HEK293 (cell line): ENCODE measurements at regions not wholly inside any gene's neighbourhood (a gene's known extent, or its start where the extent isn't known, plus 50 kb on each side); places are given as distances from the start of the nearest gene placed in this dataset.

Experiments
- CTCF ChIA-PET: fragments of 350-600 bp; formaldehyde crosslinking; extraction: SDS; loops from one replicate; lab custom pipeline; 2021; ENCODE audit warnings: antibody characterized with exemption; lab: Yijun Ruan, JAX
- POLR2A ChIA-PET: fragments of 300-600 bp; formaldehyde crosslinking; extraction: SDS; loops from one replicate; lab custom pipeline; 2020; ENCODE audit warnings: antibody characterized with exemption, inconsistent platforms; lab: Yijun Ruan, JAX
- H3K27ac ChIP-seq: fragments of 200-500 bp; sonication (Bioruptor generic); 2 replicates; pipeline ENCODE4 v1.5.1; 2014; ENCODE audit warnings: low read depth, low read length, control low read depth, inconsistent platforms; ENCODE audit errors: extremely low read depth
- H3K36me3 ChIP-seq, 2 experiments: fragments of 200-500 bp in 1 of 2; sonication (Bioruptor generic) in 1 of 2; 1 replicate in 1 of 2; 2 replicates in 1 of 2; pipeline ENCODE4 v1.5.1; 2014 to 2017; ENCODE audit warnings: inconsistent platforms in 2 of 2, low read length in 2 of 2; ENCODE audit not compliant: control insufficient read depth in 2 of 2, insufficient read depth in 1 of 2
- H3K4me1 ChIP-seq: fragments of 200-500 bp; sonication (Bioruptor generic); 2 replicates; pipeline ENCODE4 v1.5.1; 2014; ENCODE audit warnings: mild to moderate bottlenecking, low read length, inconsistent platforms; ENCODE audit not compliant: control insufficient read depth, insufficient read depth
- H3K4me3 ChIP-seq: 2 replicates; pipeline ENCODE4 v1.5.1; 2011; ENCODE audit warnings: low read depth, mild to moderate bottlenecking, control low read depth, low read length, moderate library complexity
- H3K9me3 ChIP-seq: fragments of 200-500 bp; sonication (Bioruptor generic); 2 replicates; pipeline ENCODE4 v1.5.1; 2014; ENCODE audit warnings: low read depth, low read length, inconsistent platforms; ENCODE audit not compliant: control insufficient read depth, insufficient read depth
- HOXA7 ChIP-seq: sonication (generic); formaldehyde crosslinking; IDR thresholded peaks from 2 replicates; pipeline ENCODE4 v1.8.1; 2022; ENCODE audit warnings: missing genetic modification reagents, borderline replicate concordance
- KLF10 ChIP-seq: fragments of 450-650 bp; IDR thresholded peaks from 2 replicates; pipeline ENCODE4 v1.5.1; 2018; ENCODE audit warnings: missing biosample characterization, mild to moderate bottlenecking, missing genetic modification characterization
- KLF8 ChIP-seq: fragments of 450-650 bp; formaldehyde crosslinking; IDR thresholded peaks from 2 replicates; pipeline ENCODE4 v1.5.1; 2016; ENCODE audit warnings: missing biosample characterization, missing genetic modification characterization
- SALL2 ChIP-seq: fragments of 450-650 bp; formaldehyde crosslinking; IDR thresholded peaks from 2 replicates; pipeline ENCODE4 v1.5.0; 2017; ENCODE audit warnings: missing biosample characterization, mild to moderate bottlenecking, missing genetic modification characterization, borderline replicate concordance
- SCRT2 ChIP-seq: fragments of 450-650 bp; formaldehyde crosslinking; IDR thresholded peaks from 2 replicates; pipeline ENCODE4 v1.5.1; 2016; ENCODE audit warnings: missing biosample characterization, missing genetic modification characterization
- SP3 ChIP-seq: fragments of 450-650 bp; formaldehyde crosslinking; IDR thresholded peaks from 2 replicates; pipeline ENCODE4 v1.5.1; 2016; ENCODE audit warnings: missing biosample characterization, missing genetic modification characterization
- ZBTB17 ChIP-seq: fragments of 450-650 bp; formaldehyde crosslinking; IDR thresholded peaks from 2 replicates; pipeline ENCODE4 v1.5.1; 2016; ENCODE audit warnings: missing biosample characterization, missing genetic modification characterization
- ZFP37 ChIP-seq: fragments of 450-650 bp; formaldehyde crosslinking; IDR thresholded peaks from 2 replicates; pipeline ENCODE4 v1.5.1; 2016; ENCODE audit warnings: missing biosample characterization, missing genetic modification characterization
- ZNF140 ChIP-seq: fragments of 450-650 bp; formaldehyde crosslinking; IDR thresholded peaks from 2 replicates; pipeline ENCODE4 v1.5.1; 2016; ENCODE audit warnings: missing biosample characterization, missing genetic modification characterization
- ZNF174 ChIP-seq: fragments of 450-650 bp; formaldehyde crosslinking; IDR thresholded peaks from 2 replicates; pipeline ENCODE4 v1.5.0; 2017; ENCODE audit warnings: missing biosample characterization, mild to moderate bottlenecking, missing genetic modification characterization
- ZNF248 ChIP-seq: fragments of 450-650 bp; formaldehyde crosslinking; IDR thresholded peaks from 2 replicates; pipeline ENCODE4 v1.5.1; 2017; ENCODE audit warnings: missing biosample characterization, missing genetic modification characterization
- ZNF311 ChIP-seq: fragments of 450-650 bp; formaldehyde crosslinking; IDR thresholded peaks from 2 replicates; pipeline ENCODE4 v1.5.1; 2017; ENCODE audit warnings: missing biosample characterization, missing genetic modification characterization, borderline replicate concordance
- ZNF341 ChIP-seq: fragments of 450-650 bp; formaldehyde crosslinking; IDR thresholded peaks from 2 replicates; pipeline ENCODE4; 2016; ENCODE audit warnings: low read depth, missing biosample characterization, missing genetic modification characterization
- ZNF354C ChIP-seq: fragments of 450-650 bp; formaldehyde crosslinking; IDR thresholded peaks from 2 replicates; pipeline ENCODE4 v1.5.1; 2016; ENCODE audit warnings: missing biosample characterization, missing genetic modification characterization, low read depth, borderline replicate concordance
- ZNF404 ChIP-seq: fragments of 450-650 bp; formaldehyde crosslinking; IDR thresholded peaks from 2 replicates; pipeline ENCODE4 v1.5.1; 2017; ENCODE audit warnings: missing biosample characterization, missing genetic modification characterization
- ZNF510 ChIP-seq: fragments of 450-650 bp; formaldehyde crosslinking; IDR thresholded peaks from 2 replicates; pipeline ENCODE4 v1.5.1; 2018; ENCODE audit warnings: mild to moderate bottlenecking, missing genetic modification characterization, missing biosample characterization; ENCODE audit not compliant: insufficient replicate concordance
- ZNF560 ChIP-seq: fragments of 450-650 bp; formaldehyde crosslinking; IDR thresholded peaks from 2 replicates; pipeline ENCODE4 v1.5.1; 2017; ENCODE audit warnings: missing biosample characterization, missing genetic modification characterization, borderline replicate concordance
- ZNF596 ChIP-seq: fragments of 450-650 bp; IDR thresholded peaks from 2 replicates; pipeline ENCODE4 v1.5.0; 2018; ENCODE audit warnings: missing biosample characterization, mild to moderate bottlenecking, missing genetic modification characterization, moderate library complexity
- ZNF626 ChIP-seq: fragments of 450-650 bp; sonication (Bioruptor Pico); formaldehyde crosslinking; IDR thresholded peaks from 2 replicates; pipeline ENCODE4 v1.5.1; 2018; ENCODE audit warnings: missing biosample characterization, missing genetic modification characterization, inconsistent platforms
- ZNF707 ChIP-seq: fragments of 450-650 bp; formaldehyde crosslinking; IDR thresholded peaks from 2 replicates; pipeline ENCODE4 v1.5.1; 2016; ENCODE audit warnings: missing biosample characterization, missing genetic modification characterization
- TF ChIP-seq, protein P1 (sequence below): fragments of 450-650 bp; formaldehyde crosslinking; IDR thresholded peaks from 2 replicates; pipeline ENCODE4 v1.5.1; 2016; ENCODE audit warnings: missing biosample characterization, missing genetic modification characterization
- TF ChIP-seq, protein P2 (sequence below): fragments of 450-650 bp; formaldehyde crosslinking; IDR thresholded peaks from 2 replicates; pipeline ENCODE4 v1.5.1; 2017; ENCODE audit warnings: missing biosample characterization, mild to moderate bottlenecking, missing genetic modification characterization, moderate library complexity
- TF ChIP-seq, protein P3 (sequence below): fragments of 450-650 bp; formaldehyde crosslinking; conservative IDR thresholded peaks from 2 replicates; pipeline ENCODE4 v1.5.1; 2016; ENCODE audit warnings: low read depth, missing biosample characterization, missing genetic modification characterization
- TF ChIP-seq, protein P4 (sequence below): fragments of 450-650 bp; IDR thresholded peaks from 2 replicates; pipeline ENCODE4 v1.5.1; 2018; ENCODE audit warnings: missing biosample characterization, missing genetic modification characterization
- TF ChIP-seq, protein P5 (sequence below): fragments of 450-650 bp; formaldehyde crosslinking; IDR thresholded peaks from 2 replicates; pipeline ENCODE4 v1.5.1; 2016; ENCODE audit warnings: missing biosample characterization, missing genetic modification characterization
- TF ChIP-seq, protein P6 (sequence below): fragments of 450-650 bp; formaldehyde crosslinking; IDR thresholded peaks from 2 replicates; pipeline ENCODE4 v1.5.1; 2016; ENCODE audit warnings: missing biosample characterization, missing genetic modification characterization, borderline replicate concordance

DNA sequence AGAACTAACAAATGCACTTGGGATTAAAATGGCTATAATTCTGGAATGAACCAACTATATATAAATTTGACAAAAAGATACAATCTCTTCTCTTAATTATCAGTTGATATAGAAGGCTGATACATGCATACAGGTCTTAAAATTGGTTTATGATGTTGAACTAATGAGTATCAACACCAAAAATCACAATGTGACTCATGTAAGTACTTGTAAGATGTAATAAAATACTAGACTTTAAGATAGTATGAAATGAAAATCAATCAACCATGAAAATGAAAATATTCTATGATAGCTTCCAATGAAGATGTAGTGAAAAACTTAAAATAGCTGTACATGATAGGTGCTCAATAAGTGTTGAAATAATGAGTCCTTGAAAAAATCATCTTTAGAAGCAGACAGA is 116.6 kb upstream of the SOX5 start:
- H3K4me3 ChIP-seq, result no peak overlapping the region
- CTCF ChIA-PET, result interaction anchor here (0.5 to 1.0 kb wide), 3 partner anchors 8 to 537 kb away, joined by 3 to 4 read pairs (median 3); no protein-coding TSS in a partner anchor
- POLR2A ChIA-PET, result no interaction called here
- peaks cover 25% of the 10 kb centered on the region for H3K4me1 ChIP-seq
- no peaks in the 10 kb centered on the region for H3K9me3 ChIP-seq
- no peak overlapping the region for H3K27ac ChIP-seq
- no peaks in the 10 kb centered on the region for H3K36me3 ChIP-seq
- TF ChIP-seq KLF8 (peak; percentile 82), ZNF311 (tag by site-specific recombination) (no peak), ZBTB17 (no peak), ZNF248 (tag by site-specific recombination) (no peak), SCRT2 (tag by site-specific recombination) (0 out of 2 replicates have a peak, but pooled peaks have one; percentile 16), ZNF510 (tag by site-specific recombination) (peak; percentile 5), HOXA7 (CRISPR knock-in tag) (no peak), ZNF140 (tag by site-specific recombination) (no peak), ZNF596 (tag by site-specific recombination) (no peak), ZNF341 (no peak), ZNF560 (no peak), ZNF626 (tag by site-specific recombination) (no peak), SALL2 (tag by site-specific recombination) (no peak), SP3 (tag by site-specific recombination) (no peak), ZNF174 (tag by site-specific recombination) (no peak), ZNF404 (tag by site-specific recombination) (no peak), KLF10 (tag by site-specific recombination) (peak; percentile 35; the same call in 1 of the 2 replicates), ZNF354C (no peak), ZNF707 (tag by site-specific recombination) (no peak), ZFP37 (no peak)
- TF ChIP-seq, protein P1, sequence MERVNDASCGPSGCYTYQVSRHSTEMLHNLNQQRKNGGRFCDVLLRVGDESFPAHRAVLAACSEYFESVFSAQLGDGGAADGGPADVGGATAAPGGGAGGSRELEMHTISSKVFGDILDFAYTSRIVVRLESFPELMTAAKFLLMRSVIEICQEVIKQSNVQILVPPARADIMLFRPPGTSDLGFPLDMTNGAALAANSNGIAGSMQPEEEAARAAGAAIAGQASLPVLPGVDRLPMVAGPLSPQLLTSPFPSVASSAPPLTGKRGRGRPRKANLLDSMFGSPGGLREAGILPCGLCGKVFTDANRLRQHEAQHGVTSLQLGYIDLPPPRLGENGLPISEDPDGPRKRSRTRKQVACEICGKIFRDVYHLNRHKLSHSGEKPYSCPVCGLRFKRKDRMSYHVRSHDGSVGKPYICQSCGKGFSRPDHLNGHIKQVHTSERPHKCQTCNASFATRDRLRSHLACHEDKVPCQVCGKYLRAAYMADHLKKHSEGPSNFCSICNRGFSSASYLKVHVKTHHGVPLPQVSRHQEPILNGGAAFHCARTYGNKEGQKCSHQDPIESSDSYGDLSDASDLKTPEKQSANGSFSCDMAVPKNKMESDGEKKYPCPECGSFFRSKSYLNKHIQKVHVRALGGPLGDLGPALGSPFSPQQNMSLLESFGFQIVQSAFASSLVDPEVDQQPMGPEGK (tag by site-specific recombination), result no peak
- TF ChIP-seq, protein P2, sequence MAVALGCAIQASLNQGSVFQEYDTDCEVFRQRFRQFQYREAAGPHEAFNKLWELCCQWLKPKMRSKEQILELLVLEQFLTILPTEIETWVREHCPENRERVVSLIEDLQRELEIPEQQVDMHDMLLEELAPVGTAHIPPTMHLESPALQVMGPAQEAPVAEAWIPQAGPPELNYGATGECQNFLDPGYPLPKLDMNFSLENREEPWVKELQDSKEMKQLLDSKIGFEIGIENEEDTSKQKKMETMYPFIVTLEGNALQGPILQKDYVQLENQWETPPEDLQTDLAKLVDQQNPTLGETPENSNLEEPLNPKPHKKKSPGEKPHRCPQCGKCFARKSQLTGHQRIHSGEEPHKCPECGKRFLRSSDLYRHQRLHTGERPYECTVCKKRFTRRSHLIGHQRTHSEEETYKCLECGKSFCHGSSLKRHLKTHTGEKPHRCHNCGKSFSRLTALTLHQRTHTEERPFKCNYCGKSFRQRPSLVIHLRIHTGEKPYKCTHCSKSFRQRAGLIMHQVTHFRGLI, result no peak
- TF ChIP-seq, protein P3, sequence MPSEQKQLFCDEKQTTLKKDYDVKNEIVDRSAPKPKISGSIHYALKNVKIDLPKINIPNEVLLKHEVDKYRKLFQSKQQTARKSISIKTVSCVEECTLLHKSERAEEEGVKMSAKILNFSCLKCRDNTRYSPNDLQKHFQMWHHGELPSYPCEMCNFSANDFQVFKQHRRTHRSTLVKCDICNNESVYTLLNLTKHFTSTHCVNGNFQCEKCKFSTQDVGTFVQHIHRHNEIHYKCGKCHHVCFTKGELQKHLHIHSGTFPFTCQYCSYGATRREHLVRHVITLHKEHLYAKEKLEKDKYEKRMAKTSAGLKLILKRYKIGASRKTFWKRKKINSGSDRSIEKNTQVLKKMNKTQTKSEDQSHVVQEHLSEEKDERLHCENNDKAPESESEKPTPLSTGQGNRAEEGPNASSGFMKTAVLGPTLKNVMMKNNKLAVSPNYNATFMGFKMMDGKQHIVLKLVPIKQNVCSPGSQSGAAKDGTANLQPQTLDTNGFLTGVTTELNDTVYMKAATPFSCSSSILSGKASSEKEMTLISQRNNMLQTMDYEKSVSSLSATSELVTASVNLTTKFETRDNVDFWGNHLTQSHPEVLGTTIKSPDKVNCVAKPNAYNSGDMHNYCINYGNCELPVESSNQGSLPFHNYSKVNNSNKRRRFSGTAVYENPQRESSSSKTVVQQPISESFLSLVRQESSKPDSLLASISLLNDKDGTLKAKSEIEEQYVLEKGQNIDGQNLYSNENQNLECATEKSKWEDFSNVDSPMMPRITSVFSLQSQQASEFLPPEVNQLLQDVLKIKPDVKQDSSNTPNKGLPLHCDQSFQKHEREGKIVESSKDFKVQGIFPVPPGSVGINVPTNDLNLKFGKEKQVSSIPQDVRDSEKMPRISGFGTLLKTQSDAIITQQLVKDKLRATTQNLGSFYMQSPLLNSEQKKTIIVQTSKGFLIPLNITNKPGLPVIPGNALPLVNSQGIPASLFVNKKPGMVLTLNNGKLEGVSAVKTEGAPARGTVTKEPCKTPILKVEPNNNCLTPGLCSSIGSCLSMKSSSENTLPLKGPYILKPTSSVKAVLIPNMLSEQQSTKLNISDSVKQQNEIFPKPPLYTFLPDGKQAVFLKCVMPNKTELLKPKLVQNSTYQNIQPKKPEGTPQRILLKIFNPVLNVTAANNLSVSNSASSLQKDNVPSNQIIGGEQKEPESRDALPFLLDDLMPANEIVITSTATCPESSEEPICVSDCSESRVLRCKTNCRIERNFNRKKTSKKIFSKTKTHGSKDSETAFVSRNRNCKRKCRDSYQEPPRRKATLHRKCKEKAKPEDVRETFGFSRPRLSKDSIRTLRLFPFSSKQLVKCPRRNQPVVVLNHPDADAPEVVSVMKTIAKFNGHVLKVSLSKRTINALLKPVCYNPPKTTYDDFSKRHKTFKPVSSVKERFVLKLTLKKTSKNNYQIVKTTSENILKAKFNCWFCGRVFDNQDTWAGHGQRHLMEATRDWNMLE (tag by site-specific recombination), result no peak
- TF ChIP-seq, protein P4, sequence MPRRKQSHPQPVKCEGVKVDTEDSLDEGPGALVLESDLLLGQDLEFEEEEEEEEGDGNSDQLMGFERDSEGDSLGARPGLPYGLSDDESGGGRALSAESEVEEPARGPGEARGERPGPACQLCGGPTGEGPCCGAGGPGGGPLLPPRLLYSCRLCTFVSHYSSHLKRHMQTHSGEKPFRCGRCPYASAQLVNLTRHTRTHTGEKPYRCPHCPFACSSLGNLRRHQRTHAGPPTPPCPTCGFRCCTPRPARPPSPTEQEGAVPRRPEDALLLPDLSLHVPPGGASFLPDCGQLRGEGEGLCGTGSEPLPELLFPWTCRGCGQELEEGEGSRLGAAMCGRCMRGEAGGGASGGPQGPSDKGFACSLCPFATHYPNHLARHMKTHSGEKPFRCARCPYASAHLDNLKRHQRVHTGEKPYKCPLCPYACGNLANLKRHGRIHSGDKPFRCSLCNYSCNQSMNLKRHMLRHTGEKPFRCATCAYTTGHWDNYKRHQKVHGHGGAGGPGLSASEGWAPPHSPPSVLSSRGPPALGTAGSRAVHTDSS, result no peak
- TF ChIP-seq, protein P5, sequence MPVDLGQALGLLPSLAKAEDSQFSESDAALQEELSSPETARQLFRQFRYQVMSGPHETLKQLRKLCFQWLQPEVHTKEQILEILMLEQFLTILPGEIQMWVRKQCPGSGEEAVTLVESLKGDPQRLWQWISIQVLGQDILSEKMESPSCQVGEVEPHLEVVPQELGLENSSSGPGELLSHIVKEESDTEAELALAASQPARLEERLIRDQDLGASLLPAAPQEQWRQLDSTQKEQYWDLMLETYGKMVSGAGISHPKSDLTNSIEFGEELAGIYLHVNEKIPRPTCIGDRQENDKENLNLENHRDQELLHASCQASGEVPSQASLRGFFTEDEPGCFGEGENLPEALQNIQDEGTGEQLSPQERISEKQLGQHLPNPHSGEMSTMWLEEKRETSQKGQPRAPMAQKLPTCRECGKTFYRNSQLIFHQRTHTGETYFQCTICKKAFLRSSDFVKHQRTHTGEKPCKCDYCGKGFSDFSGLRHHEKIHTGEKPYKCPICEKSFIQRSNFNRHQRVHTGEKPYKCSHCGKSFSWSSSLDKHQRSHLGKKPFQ (tag by site-specific recombination), result no peak
- TF ChIP-seq, protein P6, sequence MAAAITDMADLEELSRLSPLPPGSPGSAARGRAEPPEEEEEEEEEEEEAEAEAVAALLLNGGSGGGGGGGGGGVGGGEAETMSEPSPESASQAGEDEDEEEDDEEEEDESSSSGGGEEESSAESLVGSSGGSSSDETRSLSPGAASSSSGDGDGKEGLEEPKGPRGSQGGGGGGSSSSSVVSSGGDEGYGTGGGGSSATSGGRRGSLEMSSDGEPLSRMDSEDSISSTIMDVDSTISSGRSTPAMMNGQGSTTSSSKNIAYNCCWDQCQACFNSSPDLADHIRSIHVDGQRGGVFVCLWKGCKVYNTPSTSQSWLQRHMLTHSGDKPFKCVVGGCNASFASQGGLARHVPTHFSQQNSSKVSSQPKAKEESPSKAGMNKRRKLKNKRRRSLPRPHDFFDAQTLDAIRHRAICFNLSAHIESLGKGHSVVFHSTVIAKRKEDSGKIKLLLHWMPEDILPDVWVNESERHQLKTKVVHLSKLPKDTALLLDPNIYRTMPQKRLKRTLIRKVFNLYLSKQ (tag by site-specific recombination), result no peak
